ENCODE measurements at regions not wholly inside any gene's neighbourhood (a gene's known extent, or its start where the extent isn't known, plus 50 kb on each side); places are given as distances from the start of the nearest gene placed in this dataset.
"Not testable (repeated sequence)": the region's sequence is repeated elsewhere in the genome, so short reads cannot be mapped to it uniquely, and the experiment has no call there.

GRCh38 chr1:104266612-104267011, 516.9 kb downstream of the AMY1C start (continued):
- TF ChIP-seq ZBTB33 (IDR thresholded peaks at IDR 0.05), result no peak
- TF ChIP-seq ATF7 (IDR thresholded peaks at IDR 0.05; ENCODE audit: low read depth), result no peak
- no peak for TF ChIP-seq TARDBP (IDR thresholded peaks at IDR 0.05; ENCODE audit: borderline replicate concordance)
- no peak for TF ChIP-seq IRF4 (IDR thresholded peaks at IDR 0.05; ENCODE audit: low read depth, low read length)

GRCh38 chr1:104288322-104288721, 538.6 kb downstream of the AMY1C start:
- H3K4me2 ChIP-seq (ENCODE audit: control insufficient read depth, insufficient read depth); RAD21 ChIA-PET (ENCODE audit: unreplicated experiment); intact Hi-C loops (cut with micrococcal nuclease; ENCODE audit: unreplicated experiment); H3K27me3 ChIP-seq (replicated peaks in 1 of 2; ENCODE audit: control insufficient read depth in 2 of 2, insufficient read depth in 2 of 2, low read length in 1 of 2); H4K20me1 ChIP-seq (ENCODE audit: control insufficient read depth, insufficient read depth); BruUV-seq (replicated peaks); H3K9ac ChIP-seq (ENCODE audit: control insufficient read depth, insufficient read depth, low read length); H2AFZ ChIP-seq (ENCODE audit: control insufficient read depth, low read depth, low read length); H3K36me3 ChIP-seq (ENCODE audit: control insufficient read depth in 2 of 2, insufficient read depth in 2 of 2, low read length in 1 of 2); H3K9me3 ChIP-seq (replicated peaks; ENCODE audit: control insufficient read depth, insufficient read depth, low read length); POLR2A ChIA-PET; H3K79me2 ChIP-seq (ENCODE audit: control insufficient read depth, insufficient read depth, low read length); H3K4me1 ChIP-seq (ENCODE audit: control insufficient read depth, insufficient read depth, low read length); ATAC-seq; in situ Hi-C loops (cut with MboI); H3K4me3 ChIP-seq; FAIRE-seq; DNase-seq (ENCODE audit: low read depth, low spot score); H3K27ac ChIP-seq (ENCODE audit: control insufficient read depth, insufficient read depth); CTCF ChIA-PET: not testable (repeated sequence)
- 51% methylated on average over 4 of the region's 4 CpGs for WGBS (ENCODE audit: insufficient coverage, insufficient replicate concordance, low lambda C conversion rate, missing lambda C conversion rate)
- SMC1A ChIA-PET (ENCODE audit: uncharacterized antibody, unreplicated experiment), result interaction anchor here (1.5 kb wide), 1 partner anchor 12 kb away, joined by 3 read pairs; no protein-coding TSS in a partner anchor

GRCh38 chr1:104291156-104291555, 541.5 kb downstream of the AMY1C start:
- intact Hi-C loops (cut with micrococcal nuclease; ENCODE audit: unreplicated experiment) (no loop called here), in situ Hi-C loops (cut with MboI) (no loop called here)
- POLR2A ChIA-PET, result no interaction called here
- RAD21 ChIA-PET (ENCODE audit: unreplicated experiment), result no interaction called here
- H3K79me2 ChIP-seq (ENCODE audit: control insufficient read depth, insufficient read depth, low read length), result no peaks in the 10 kb centered on the region
- no peak overlapping the region for H3K4me3 ChIP-seq
- SMC1A ChIA-PET (ENCODE audit: uncharacterized antibody, unreplicated experiment), result no interaction called here
- H2AFZ ChIP-seq (ENCODE audit: control insufficient read depth, low read depth, low read length), result no peak overlapping the region
- no peak overlapping the region for H3K27ac ChIP-seq (ENCODE audit: control insufficient read depth, insufficient read depth)
- DNase-seq (ENCODE audit: low read depth, low spot score) (no peak), ATAC-seq (no peak), FAIRE-seq (no peak)
- no TSS peak for BruUV-seq (replicated peaks)
- H3K4me2 ChIP-seq (ENCODE audit: control insufficient read depth, insufficient read depth), result no peak overlapping the region
- CTCF ChIA-PET, result interaction anchor here (0.6 kb wide), 2 partner anchors 21 to 320 kb away, joined by 3 read pairs; no protein-coding TSS in a partner anchor
- H3K9me3 ChIP-seq (replicated peaks; ENCODE audit: control insufficient read depth, insufficient read depth, low read length), result no peaks in the 10 kb centered on the region
- H3K4me1 ChIP-seq (ENCODE audit: control insufficient read depth, insufficient read depth, low read length), result no peaks in the 10 kb centered on the region
- H3K9ac ChIP-seq (ENCODE audit: control insufficient read depth, insufficient read depth, low read length), result no peak overlapping the region
- 21% methylated on average over 1 of the region's 1 CpG for WGBS (ENCODE audit: insufficient coverage, insufficient replicate concordance, low lambda C conversion rate, missing lambda C conversion rate)
- no peaks in the 10 kb centered on the region for H3K36me3 ChIP-seq (ENCODE audit: control insufficient read depth in 2 of 2, insufficient read depth in 2 of 2, low read length in 1 of 2)
- no peaks in the 10 kb centered on the region for H4K20me1 ChIP-seq (ENCODE audit: control insufficient read depth, insufficient read depth)
- H3K27me3 ChIP-seq (replicated peaks in 1 of 2; ENCODE audit: control insufficient read depth in 2 of 2, insufficient read depth in 2 of 2, low read length in 1 of 2), result no peaks in the 10 kb centered on the region
- TF ChIP-seq ZNF274 (IDR thresholded peaks at IDR 0.05; ENCODE audit: insufficient read depth, insufficient read length), result no peak
- no peak for TF ChIP-seq CTCF (IDR thresholded peaks at IDR 0.05 in 2 of 3, conservative IDR thresholded peaks at IDR 0.05 in 1 of 3; ENCODE audit: control insufficient read depth in 2 of 3, extremely low read depth in 1 of 3, insufficient read depth in 1 of 3, low read depth in 3 of 3, low read length in 3 of 3)
- TF ChIP-seq EGR1 (IDR thresholded peaks at IDR 0.05; ENCODE audit: borderline replicate concordance in 1 of 2, low read depth in 2 of 2, low read length in 2 of 2), result no peak
- TF ChIP-seq PAX5 (IDR thresholded peaks at IDR 0.05; ENCODE audit: borderline replicate concordance, low read depth, low read length), result no peak
- TF ChIP-seq IKZF1 (conservative IDR thresholded peaks at IDR 0.05), result no peak
- no peak for TF ChIP-seq E2F4 (IDR thresholded peaks at IDR 0.05; ENCODE audit: low read depth, low read length)
- TF ChIP-seq TCF3 (IDR thresholded peaks at IDR 0.05; ENCODE audit: borderline replicate concordance, insufficient read depth, low read depth, low read length), result no peak
- no peak for TF ChIP-seq CHD4 (IDR thresholded peaks at IDR 0.05)

All from GM12878 (cell line).